Activated naive CD4-positive, alpha-beta T cell (primary cell): ENCODE measurements at regions not wholly inside any gene's neighbourhood (a gene's known extent, or its start where the extent isn't known, plus 50 kb on each side); places are given as distances from the start of the nearest gene placed in this dataset.

Experiments
- DNase-seq, 4 experiments: peaks; one replicate each; lab custom pipeline; 2025; lab: John Stamatoyannopoulos, UW

- no peak for DNase-seq
These were observed 112.2 kb upstream of the PJA1 start for GRCh38 chrX:69277369-69277990.

GRCh38 chrX:69268611-69269010, 103.4 kb upstream of the PJA1 start:
- no peak for DNase-seq

GRCh38 chrX:69264158-69264581, 98.9 kb upstream of the PJA1 start:
- no peak for DNase-seq

GRCh38 chrX:69263251-69263820, 98.1 kb upstream of the PJA1 start:
- no peak for DNase-seq

- no peak for DNase-seq
These were observed 97.0 kb upstream of the PJA1 start for GRCh38 chrX:69262036-69262936.

DNA sequence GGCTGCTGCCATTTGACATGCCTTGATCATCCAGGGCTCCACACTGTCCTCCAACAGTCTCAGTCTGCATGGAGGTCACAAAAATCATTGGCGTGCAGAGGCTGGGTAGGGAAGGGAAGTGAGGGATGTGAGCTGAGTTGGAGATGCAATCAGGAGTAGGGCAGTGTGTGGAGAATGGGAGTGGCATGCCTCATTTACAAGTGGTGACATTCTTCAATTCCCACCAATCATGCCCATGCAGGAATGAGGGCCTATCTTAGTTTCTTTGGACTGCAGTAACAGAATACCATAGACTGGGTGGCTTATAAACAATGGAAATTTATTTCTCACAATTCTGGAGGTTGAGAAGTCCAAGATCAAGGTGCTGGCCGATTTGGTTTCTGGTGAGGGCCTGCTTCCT, 94.9 kb upstream of the PJA1 start:
- DNase-seq = no peak

DNA sequence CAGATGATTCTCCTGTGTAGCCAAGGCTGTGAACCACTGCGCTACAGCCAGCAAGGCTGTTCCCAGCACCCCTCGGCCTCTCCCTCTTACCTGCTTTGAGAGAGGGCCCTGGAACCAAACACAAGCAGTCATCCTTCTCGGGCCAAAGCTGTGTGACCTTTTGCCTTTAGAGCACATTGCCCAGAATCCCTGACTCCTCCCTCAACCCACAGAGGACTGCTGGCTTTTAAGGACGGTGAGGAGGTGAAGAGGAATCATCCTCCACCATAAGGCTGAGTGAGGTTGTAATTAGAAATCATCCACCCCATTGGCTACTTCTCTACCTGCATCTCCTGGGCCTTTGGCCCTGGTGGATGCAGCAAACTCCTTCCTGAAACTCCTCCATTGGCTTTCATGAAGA, 93.6 kb upstream of the PJA1 start:
- DNase-seq = no peak

- DNase-seq = no peak
These were observed 92.4 kb upstream of the PJA1 start for GRCh38 chrX:69257499-69258127.

DNA sequence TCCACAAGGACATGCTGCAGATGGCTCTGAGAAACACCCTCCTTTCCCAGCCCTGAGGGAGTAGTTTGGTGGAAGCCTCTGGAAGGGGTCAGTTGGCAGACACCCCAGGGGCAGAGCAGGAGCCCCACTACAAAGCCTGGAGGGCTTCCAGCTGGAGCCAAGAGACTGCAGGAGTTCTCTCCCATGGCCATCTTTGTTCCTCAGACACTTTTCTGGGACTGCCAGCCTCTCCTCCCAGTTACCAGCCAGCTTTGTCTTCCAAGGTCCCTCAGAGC, 91.0 kb upstream of the PJA1 start:
- no peak for DNase-seq

DNA sequence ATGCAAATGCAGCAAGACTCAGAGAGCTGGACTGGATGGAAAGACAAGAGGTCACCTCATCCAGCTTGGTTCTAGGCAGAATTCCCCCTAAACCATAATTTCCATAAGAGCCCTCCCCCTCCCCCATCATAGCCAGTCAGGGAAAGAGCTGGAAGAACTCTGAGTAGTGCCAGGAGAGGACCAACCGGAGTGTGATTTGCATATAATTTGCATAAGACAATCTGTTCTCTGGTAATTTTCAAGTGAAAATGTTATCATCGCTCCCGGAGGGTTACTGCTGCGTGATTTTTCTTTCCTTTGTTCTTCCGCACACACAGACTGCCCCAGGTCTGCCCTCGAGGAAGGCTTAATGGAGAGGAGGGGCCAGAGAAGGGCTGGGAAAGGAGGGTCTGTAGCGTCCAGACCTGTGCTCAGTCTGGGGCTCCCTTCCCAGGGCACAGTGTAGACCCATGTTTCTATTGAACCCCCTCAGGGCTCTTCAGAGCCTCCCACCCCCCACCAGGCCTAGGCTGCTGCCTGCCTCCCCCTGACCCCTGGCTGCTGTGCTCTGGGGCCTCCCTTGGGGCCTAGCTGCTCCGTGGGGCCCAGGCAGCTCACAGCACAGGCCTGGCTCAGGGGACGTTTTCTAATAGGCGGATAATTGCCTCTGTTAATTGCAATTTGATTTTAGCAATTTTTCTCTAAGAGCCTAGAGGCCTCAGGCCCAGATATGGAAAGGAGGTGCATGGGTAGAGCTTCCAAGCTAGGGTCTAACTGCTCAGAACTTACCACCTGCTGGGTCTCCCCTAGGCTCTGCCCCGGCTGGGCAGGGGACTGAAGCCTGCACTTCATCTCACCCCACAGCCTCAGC, 90.4 kb upstream of the PJA1 start:
- no peak for DNase-seq

DNA sequence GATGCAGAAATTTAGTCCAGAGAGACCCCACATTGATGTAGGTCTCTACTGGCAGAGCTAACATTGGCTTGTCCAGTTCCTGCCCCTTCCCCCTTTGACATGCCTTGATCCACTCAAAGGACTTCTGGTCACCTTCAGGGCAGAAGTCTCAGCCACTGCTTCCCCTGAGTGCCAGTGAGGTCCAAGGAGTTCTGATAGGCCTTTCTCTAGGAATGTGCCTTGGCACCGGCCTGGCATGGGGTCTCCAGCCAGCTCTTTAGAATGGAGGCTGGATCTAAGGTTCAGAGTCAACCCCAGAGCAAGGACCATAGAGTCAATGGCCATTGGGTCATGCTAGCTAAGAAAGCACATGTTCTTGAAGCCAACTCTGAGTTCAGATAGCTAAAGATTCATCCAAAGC, 88.6 kb upstream of the PJA1 start:
- no peak for DNase-seq

GRCh38 chrX:69243276-69243675, 78.0 kb upstream of the PJA1 start:
- DNase-seq = no peak

DNA sequence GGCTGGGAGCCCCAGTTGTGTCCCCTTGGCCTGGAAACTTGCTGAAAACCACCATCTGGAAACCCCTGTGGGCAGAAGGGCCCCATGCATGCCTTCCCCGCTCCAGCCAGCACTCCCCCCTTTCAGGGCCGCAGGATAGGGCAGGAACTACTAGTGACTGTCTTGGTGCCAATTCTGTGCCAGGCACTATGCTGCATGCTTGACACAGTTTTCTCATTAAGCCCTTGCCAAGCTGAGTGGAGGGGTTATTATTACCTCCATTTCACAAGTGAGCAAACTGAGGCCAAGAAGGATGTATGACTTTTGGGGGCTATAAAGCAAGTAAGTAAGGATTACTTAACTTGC, 73.6 kb upstream of the PJA1 start:
- no peak for DNase-seq

GRCh38 chrX:69238114-69238886, 73.0 kb upstream of the PJA1 start:
- no peak for DNase-seq

- no peak for DNase-seq
These were observed 72.0 kb upstream of the PJA1 start for GRCh38 chrX:69237236-69237635.

GRCh38 chrX:69236641-69237040, 71.4 kb upstream of the PJA1 start:
- DNase-seq = no peak

- no peak for DNase-seq
These were observed 69.4 kb upstream of the PJA1 start for GRCh38 chrX:69234624-69235023.

DNA sequence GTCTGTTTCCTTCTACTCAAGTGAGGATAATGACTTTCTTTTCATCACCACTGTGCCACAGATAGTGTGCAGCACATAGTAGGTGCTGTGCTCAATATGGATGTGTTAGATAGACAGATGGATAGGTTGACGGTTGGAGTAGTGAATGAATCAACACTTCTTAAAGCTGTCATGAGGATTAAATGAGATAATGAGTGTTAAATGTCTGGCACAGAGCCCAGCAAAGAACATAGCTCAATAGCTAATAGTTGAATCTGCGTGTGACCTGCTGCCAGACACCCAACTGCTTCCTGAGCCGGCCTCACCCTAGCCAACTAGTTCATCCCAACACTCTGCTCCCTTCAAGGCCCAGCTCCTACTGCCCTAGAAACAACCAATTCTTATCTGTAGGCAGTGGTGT, 67.7 kb upstream of the PJA1 start:
- DNase-seq = no peak

GRCh38 chrX:69231903-69232302, 66.7 kb upstream of the PJA1 start:
- DNase-seq = no peak

- DNase-seq = no peak
These were observed 64.2 kb upstream of the PJA1 start for GRCh38 chrX:69229436-69229835.

- no peak for DNase-seq
These were observed 63.5 kb upstream of the PJA1 start for GRCh38 chrX:69228732-69229131.
